ENCODE measurements at regions not wholly inside any gene's neighbourhood (a gene's known extent, or its start where the extent isn't known, plus 50 kb on each side); places are given as distances from the start of the nearest gene placed in this dataset.

DNA sequence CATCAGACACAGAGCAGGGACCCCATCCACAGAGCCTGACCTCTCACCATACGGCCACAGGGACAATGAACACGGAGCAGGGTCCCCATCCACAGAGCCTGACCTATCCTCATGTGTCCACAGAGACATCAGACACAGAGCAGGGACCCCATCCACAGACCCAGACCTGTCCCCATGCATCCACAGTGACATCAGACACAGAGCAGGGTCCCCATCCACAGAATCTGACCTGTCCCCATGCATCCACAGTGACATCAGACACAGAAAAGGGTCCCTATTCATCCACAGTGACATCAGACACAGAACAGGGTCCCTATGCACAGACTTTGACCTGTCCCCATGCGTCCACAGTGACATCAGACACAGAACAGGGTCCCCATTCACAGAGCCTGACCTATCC is 325.1 kb upstream of the RAB6C start:
- TF ChIP-seq, protein P1, sequence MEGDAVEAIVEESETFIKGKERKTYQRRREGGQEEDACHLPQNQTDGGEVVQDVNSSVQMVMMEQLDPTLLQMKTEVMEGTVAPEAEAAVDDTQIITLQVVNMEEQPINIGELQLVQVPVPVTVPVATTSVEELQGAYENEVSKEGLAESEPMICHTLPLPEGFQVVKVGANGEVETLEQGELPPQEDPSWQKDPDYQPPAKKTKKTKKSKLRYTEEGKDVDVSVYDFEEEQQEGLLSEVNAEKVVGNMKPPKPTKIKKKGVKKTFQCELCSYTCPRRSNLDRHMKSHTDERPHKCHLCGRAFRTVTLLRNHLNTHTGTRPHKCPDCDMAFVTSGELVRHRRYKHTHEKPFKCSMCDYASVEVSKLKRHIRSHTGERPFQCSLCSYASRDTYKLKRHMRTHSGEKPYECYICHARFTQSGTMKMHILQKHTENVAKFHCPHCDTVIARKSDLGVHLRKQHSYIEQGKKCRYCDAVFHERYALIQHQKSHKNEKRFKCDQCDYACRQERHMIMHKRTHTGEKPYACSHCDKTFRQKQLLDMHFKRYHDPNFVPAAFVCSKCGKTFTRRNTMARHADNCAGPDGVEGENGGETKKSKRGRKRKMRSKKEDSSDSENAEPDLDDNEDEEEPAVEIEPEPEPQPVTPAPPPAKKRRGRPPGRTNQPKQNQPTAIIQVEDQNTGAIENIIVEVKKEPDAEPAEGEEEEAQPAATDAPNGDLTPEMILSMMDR (conservative IDR thresholded peaks at IDR 0.05; ENCODE audit: low read depth, low read length), result no peak
- no peak for TF ChIP-seq EZH2 (IDR thresholded peaks at IDR 0.05; ENCODE audit: borderline replicate concordance, low read depth, low read length, poor library complexity, severe bottlenecking)

Data from A673 (cell line).